ENCODE measurements at regions not wholly inside any gene's neighbourhood (a gene's known extent, or its start where the extent isn't known, plus 50 kb on each side); places are given as distances from the start of the nearest gene placed in this dataset.
"Not testable (repeated sequence)": the region's sequence is repeated elsewhere in the genome, so short reads cannot be mapped to it uniquely, and the experiment has no call there.

DNA sequence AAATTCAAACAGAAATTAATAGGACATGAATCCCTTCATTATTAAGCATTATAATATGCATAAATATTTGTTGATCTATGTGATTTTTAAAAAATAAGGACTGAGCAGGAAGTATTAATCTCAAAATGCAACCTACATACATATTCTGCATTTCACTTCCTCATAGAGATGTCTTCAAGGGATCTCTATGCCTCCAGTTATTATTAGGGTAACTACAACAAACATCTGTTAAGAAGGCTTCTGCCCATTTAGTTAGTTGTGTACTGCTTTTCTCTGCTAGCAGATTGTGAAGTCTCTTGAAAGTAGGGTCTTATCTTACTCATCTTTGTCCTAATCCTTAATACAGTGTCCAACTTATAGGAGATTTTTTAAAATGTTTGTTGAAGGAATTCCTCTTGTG lies 414.1 kb downstream of the ACTL7B start:
- Mint-ChIP-seq H3K27me3 (no peaks in the 10 kb centered on the region), H3K4me3 (no peak overlapping the region), H3K4me1 (ENCODE audit: low read depth) (no peaks in the 10 kb centered on the region), H3K9me3 (peaks cover 7% of the 10 kb centered on the region), H3K27ac (no peak overlapping the region), H3K36me3 (ENCODE audit: low read depth) (no peaks in the 10 kb centered on the region)

DNA sequence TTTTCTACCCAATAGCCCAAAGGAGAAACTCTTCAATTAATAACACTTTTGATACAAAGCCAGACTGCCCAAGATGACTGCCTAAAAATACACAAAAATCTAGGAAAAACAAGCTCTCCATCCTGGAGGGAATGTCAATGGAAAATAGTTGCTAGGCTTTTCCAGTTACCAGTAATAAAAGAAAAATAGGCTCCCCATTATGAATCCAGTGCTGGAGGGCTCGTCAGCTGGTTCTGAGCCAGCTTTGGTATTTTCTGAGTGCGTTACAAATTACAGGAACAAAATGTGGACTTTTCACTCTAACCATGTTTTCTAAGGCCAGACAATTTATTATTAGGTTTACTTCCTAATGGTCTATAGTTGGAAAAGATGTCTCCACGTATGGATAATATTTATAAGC lies 414.5 kb downstream of the ACTL7B start:
- Mint-ChIP-seq H3K27me3 (no peaks in the 10 kb centered on the region), H3K4me1 (ENCODE audit: low read depth) (no peaks in the 10 kb centered on the region), H3K9me3 (peaks cover 7% of the 10 kb centered on the region), H3K27ac (no peak overlapping the region), H3K36me3 (ENCODE audit: low read depth) (no peaks in the 10 kb centered on the region), H3K4me3 (no peak overlapping the region)

DNA sequence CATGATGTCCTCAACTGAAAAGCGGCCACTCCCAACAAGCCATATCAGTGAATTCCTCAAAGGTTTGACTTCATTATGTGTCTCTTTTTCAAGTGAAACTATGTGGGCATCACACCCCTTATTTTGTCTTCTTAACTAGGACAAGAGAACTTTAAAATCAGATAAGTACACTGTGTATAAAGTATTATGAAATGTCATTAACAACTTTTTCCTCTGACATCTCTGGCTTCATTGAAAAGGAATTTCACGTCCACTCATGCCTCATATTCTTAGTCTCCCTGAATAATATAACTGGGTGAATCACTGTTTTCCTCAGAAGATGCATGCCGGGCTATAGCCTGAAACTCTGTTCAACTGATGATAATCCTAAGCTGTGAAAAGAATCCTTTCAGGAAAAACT lies 415.8 kb downstream of the ACTL7B start:
- Mint-ChIP-seq H3K4me1 (ENCODE audit: low read depth) (no peaks in the 10 kb centered on the region), H3K9me3 (peaks cover 7% of the 10 kb centered on the region), H3K27me3 (no peaks in the 10 kb centered on the region), H3K36me3 (ENCODE audit: low read depth) (no peaks in the 10 kb centered on the region), H3K4me3 (no peak overlapping the region), H3K27ac (no peak overlapping the region)

DNA sequence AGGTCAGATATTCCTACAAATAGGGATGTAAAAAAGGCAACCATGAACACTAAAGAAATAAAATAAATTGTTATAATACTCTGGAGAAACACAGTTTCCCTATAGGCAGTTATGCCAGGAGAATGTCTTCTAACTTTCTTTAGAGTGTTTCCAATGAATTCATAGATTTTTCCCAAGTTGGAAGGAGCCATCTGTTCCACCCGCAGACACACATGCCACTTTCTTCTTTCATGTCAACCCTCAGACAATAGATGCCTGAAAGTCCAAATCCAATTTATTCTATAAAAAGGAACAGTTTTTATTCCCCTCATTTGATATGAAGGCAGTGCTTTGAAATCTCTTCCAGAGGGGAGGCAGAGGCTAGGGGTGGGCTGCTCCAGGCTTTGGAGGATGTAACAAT lies 418.1 kb downstream of the ACTL7B start:
- no peak overlapping the region for H3K27ac Mint-ChIP-seq
- peaks cover 5% of the 10 kb centered on the region for H3K9me3 Mint-ChIP-seq
- no peaks in the 10 kb centered on the region for H3K27me3 Mint-ChIP-seq
- no peak overlapping the region for H3K4me3 Mint-ChIP-seq
- H3K4me1 Mint-ChIP-seq (ENCODE audit: low read depth) = no peaks in the 10 kb centered on the region
- no peaks in the 10 kb centered on the region for H3K36me3 Mint-ChIP-seq (ENCODE audit: low read depth)

DNA sequence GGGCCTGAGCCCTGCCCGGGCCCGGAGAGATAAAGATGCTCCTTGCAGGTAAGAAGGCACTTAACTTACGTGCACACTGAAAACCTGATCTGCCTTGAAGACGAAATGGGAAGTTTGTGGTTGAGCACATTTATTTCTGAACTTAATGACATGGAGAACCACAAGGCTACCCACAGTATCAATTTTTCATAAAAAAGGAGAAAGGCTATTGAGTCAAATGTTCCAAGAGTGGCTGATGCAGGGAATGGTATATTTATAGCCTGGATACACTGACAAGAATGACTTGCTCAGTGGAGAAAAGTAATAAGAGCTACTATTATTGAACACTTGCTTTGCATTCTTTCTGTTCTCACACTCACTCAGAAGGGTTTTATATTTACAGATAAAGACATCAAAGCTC lies 419.3 kb downstream of the ACTL7B start:
- Mint-ChIP-seq H3K27me3 (no peaks in the 10 kb centered on the region), H3K4me3 (no peak overlapping the region), H3K36me3 (ENCODE audit: low read depth) (no peaks in the 10 kb centered on the region), H3K4me1 (ENCODE audit: low read depth) (no peaks in the 10 kb centered on the region), H3K9me3 (peaks cover 15% of the 10 kb centered on the region), H3K27ac (no peak overlapping the region)

DNA sequence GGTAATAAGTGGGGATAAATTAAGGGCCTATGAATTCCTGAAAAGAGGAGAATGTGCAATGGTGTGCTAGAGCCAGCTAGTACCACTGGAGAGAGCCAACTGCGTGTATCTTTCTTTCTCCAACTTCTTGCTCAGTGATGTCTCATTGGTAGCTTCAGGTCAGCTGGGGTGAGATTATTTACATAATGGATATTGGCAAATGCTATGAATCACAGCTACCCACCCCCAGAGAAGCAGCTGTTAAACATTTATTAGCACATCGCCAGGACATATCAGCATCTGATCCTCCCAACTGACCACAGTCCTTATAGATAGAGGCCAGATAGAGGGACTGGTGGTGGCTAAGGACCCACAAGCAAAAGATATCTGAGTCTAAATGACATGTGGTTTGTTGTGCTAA lies 421.3 kb downstream of the ACTL7B start:
- Mint-ChIP-seq H3K4me1 (ENCODE audit: low read depth) (no peaks in the 10 kb centered on the region), H3K9me3 (peaks cover 24% of the 10 kb centered on the region), H3K4me3 (no peak overlapping the region), H3K27ac (no peak overlapping the region), H3K36me3 (ENCODE audit: low read depth) (no peaks in the 10 kb centered on the region), H3K27me3 (no peaks in the 10 kb centered on the region)

DNA sequence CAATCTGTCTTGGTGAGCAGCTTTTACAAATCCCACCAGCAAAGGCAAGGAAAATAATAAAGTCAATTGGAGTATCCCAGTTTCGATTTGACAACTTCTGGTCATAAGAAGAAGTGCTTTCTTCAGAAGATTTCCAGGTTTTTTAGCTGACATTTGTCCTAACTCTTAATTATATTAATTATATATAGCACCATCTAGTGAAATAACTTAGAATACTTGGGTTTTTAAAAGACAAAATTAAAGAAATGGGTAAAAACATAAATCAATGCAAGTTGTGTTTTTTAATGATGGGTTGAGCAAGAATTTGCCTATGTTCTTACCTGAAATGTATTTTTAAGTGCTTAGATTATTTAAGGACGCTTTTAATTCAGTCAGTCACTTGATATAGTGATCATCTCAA lies 421.8 kb downstream of the ACTL7B start:
- H3K27ac Mint-ChIP-seq = no peak overlapping the region
- no peaks in the 10 kb centered on the region for H3K4me1 Mint-ChIP-seq (ENCODE audit: low read depth)
- H3K36me3 Mint-ChIP-seq (ENCODE audit: low read depth) = no peaks in the 10 kb centered on the region
- H3K4me3 Mint-ChIP-seq = no peak overlapping the region
- H3K27me3 Mint-ChIP-seq = no peaks in the 10 kb centered on the region
- peaks cover 24% of the 10 kb centered on the region for H3K9me3 Mint-ChIP-seq

DNA sequence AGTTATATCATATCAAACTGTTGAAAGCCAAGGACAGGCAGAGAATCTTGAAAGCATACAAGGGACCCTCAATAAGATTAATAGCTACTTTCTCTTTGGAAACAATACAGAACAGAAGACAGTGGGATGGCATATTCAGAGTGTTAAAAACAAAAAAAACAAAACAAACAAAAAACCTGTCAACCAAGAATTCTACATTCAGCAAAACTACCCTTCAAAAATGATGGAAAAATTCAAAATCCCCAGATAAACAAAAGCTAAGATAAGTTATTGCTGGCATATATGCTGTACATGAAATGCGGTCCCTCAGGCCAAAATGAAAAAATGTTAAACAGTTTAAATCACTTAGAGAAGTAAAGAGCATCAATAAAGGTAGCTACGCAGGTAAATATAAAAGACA lies 425.1 kb downstream of the ACTL7B start:
- peaks cover 19% of the 10 kb centered on the region for H3K9me3 Mint-ChIP-seq
- H3K27me3 Mint-ChIP-seq = no peaks in the 10 kb centered on the region
- H3K36me3 Mint-ChIP-seq (ENCODE audit: low read depth) = no peaks in the 10 kb centered on the region
- no peak overlapping the region for H3K4me3 Mint-ChIP-seq
- no peak overlapping the region for H3K27ac Mint-ChIP-seq
- no peaks in the 10 kb centered on the region for H3K4me1 Mint-ChIP-seq (ENCODE audit: low read depth)

DNA sequence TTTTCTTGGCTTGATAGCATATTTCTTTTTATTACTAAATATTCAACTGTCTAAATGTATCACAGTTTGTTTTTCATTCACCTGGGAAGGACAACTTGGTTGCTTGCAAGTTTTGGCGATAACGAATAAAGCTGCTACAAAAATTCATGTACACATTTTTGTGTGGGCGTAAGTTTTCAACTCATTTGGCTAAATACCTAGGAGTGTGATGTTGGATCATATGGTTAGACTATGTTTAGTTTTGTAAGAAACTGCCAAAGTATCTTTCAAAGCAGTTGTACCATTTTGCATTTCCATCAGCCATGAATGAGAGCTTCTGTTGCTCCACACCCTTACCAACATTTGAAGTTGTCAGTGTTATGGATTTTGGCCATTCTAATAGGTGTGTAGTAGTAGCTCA lies 428.0 kb downstream of the ACTL7B start:
- H3K9me3 Mint-ChIP-seq = peaks cover 23% of the 10 kb centered on the region
- no peaks in the 10 kb centered on the region for H3K27me3 Mint-ChIP-seq
- no peak overlapping the region for H3K4me3 Mint-ChIP-seq
- no peaks in the 10 kb centered on the region for H3K4me1 Mint-ChIP-seq (ENCODE audit: low read depth)
- H3K27ac Mint-ChIP-seq = no peak overlapping the region
- no peaks in the 10 kb centered on the region for H3K36me3 Mint-ChIP-seq (ENCODE audit: low read depth)

DNA sequence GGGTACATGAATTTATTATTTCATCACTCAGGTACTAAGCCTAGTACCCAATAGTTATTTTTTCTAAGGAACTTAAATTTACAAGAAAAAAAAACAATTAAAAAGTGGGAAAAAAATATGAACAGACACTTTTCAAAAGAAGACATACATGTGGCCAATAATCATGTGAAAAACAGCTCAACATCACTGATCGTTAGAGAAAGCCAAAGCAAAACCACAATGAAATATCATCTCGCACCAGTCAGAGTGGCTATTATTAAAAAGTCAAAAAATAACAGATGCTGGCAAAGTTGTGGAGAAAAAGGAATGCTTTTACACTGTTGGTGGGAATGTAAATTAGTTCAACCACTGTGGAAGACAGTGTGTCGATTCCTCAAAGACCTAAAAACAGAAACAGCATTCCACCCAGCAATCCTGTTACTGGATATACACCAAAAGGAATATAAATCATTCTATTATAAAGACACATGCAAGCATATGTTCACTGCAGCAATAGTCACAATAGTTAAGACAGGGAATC lies 429.3 kb downstream of the ACTL7B start:
- H3K9me3 Mint-ChIP-seq = peaks cover 14% of the 10 kb centered on the region
- H3K27me3 Mint-ChIP-seq; H3K27ac Mint-ChIP-seq; H3K4me1 Mint-ChIP-seq (ENCODE audit: low read depth); H3K36me3 Mint-ChIP-seq (ENCODE audit: low read depth); H3K4me3 Mint-ChIP-seq: not testable (repeated sequence)

DNA sequence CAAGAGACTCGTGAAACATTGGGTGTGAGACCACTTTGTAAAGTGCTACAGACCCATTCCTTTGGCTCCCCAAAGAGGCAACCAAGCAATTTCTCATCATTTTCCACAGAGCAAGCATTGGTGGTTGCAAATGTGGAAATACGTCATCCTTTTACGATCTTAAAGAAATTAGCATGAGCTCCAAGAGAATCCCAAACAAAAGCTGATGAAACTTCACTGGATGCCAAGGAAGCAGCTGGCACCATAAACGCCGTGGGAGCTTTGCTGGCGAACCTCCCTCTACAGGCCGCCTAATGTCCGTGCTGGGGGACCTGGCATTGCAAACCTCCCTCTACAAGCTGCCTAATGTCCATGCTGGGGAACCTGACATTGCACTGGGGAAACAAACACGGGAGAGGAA lies 432.4 kb downstream of the ACTL7B start:
- Mint-ChIP-seq H3K27me3 (no peaks in the 10 kb centered on the region), H3K4me1 (ENCODE audit: low read depth) (no peaks in the 10 kb centered on the region), H3K9me3 (peaks cover 8% of the 10 kb centered on the region), H3K36me3 (ENCODE audit: low read depth) (no peaks in the 10 kb centered on the region), H3K4me3 (no peak overlapping the region), H3K27ac (no peak overlapping the region)

DNA sequence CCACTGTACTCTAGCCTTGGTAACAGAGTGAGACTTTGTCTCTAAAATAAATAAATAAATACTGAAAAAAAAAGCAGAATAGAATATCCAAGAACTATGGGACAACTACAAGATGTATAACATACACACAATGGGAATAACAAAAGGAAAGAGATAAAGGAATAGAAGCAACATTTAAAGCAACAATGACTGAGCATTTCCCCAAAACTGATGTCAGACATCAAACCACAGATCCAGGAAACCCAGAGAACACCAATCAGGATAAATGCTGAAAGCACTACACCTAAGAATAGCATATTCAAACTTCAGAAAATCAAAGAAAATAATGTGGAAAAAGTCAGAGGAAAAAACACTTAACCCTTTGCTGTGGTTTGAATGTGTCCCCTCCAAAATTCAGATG lies 436.4 kb downstream of the ACTL7B start:
- Mint-ChIP-seq H3K27me3 (no peaks in the 10 kb centered on the region), H3K27ac (no peak overlapping the region), H3K4me1 (ENCODE audit: low read depth) (no peaks in the 10 kb centered on the region), H3K9me3 (peaks cover 7% of the 10 kb centered on the region), H3K4me3 (no peak overlapping the region), H3K36me3 (ENCODE audit: low read depth) (no peaks in the 10 kb centered on the region)

DNA sequence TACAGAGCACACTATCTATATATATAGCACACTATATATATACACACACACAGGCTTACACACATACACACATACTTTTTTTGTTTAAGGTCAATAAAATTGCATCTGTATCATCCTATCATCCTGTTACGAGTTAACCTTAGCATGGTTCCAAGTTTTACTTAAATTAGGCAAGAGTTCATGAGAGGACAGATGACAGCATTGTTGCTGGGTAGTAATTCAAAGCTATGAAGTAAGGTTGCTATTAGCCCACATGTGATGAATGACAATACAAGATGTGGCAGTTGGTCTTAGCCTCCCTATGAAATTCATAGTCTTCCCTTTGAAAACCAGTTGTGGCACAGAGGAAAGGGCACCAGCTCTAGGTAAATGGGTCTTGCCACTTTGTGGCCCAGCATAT lies 438.1 kb downstream of the ACTL7B start:
- no peak overlapping the region for H3K27ac Mint-ChIP-seq
- peaks cover 4% of the 10 kb centered on the region for H3K9me3 Mint-ChIP-seq
- H3K27me3 Mint-ChIP-seq = no peaks in the 10 kb centered on the region
- no peaks in the 10 kb centered on the region for H3K36me3 Mint-ChIP-seq (ENCODE audit: low read depth)
- H3K4me3 Mint-ChIP-seq = no peak overlapping the region
- H3K4me1 Mint-ChIP-seq (ENCODE audit: low read depth) = no peaks in the 10 kb centered on the region

DNA sequence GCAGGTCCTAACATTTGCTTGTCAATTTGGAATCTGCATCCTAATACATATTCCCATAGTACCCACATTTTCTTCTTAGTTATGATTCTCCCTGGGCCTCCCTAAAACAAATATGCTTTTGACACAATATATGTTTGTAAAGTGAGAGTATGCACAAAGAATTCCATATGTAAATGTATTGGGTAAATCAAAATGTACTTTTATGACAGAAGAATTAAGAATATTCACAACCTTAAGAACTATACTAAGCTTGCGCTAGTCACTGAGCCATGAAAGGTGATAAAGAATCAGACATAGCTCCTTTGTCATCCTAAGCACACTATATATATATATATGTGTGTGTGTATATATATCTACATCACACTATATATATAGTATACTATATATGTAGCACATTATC lies 438.5 kb downstream of the ACTL7B start:
- no peaks in the 10 kb centered on the region for H3K27me3 Mint-ChIP-seq
- peaks cover 4% of the 10 kb centered on the region for H3K9me3 Mint-ChIP-seq
- no peak overlapping the region for H3K27ac Mint-ChIP-seq
- H3K4me3 Mint-ChIP-seq = no peak overlapping the region
- H3K36me3 Mint-ChIP-seq (ENCODE audit: low read depth) = no peaks in the 10 kb centered on the region
- no peaks in the 10 kb centered on the region for H3K4me1 Mint-ChIP-seq (ENCODE audit: low read depth)

DNA sequence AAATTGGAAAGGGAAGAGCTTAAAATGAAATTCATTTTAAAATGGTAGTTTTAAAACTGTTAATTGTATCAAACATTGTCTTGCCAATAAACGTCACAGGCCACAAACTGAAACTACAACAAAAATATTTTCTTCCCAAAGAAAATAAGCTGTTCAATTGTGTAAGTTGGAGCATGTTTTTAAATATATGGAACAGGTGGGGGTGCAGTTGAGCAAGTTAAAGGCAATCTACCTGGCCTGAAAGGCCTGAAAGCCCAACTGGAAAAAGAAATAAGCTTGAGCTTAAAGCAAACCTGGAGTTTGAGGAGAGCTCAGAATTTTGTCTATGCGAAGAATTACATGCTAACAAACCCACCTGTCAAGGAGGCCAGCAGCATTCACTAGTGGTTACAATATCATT lies 439.5 kb downstream of the ACTL7B start:
- Mint-ChIP-seq H3K4me1 (ENCODE audit: low read depth) (no peaks in the 10 kb centered on the region), H3K36me3 (ENCODE audit: low read depth) (no peaks in the 10 kb centered on the region), H3K4me3 (no peak overlapping the region), H3K9me3 (peaks cover 3% of the 10 kb centered on the region), H3K27ac (no peak overlapping the region), H3K27me3 (no peaks in the 10 kb centered on the region)

DNA sequence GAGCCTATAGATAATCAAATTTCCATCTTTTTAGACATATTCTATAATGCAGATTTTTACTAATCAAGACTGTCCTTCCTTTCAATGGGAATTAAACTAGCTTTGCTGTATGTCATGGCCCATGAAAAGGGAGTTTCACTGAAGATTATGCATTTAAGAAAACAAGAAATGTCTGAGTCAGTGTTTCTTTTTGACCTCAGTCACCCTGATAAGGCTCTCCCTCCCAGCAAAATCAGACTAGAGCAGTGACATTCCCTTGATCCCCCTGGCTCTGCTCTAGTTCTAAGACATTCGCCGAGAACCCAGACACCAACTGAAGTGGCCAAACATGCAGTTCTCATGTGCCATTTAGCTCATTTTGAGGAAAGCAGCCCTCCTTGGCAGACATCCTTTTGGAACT lies 442.0 kb downstream of the ACTL7B start:
- no peaks in the 10 kb centered on the region for H3K36me3 Mint-ChIP-seq (ENCODE audit: low read depth)
- no peak overlapping the region for H3K4me3 Mint-ChIP-seq
- no peaks in the 10 kb centered on the region for H3K27me3 Mint-ChIP-seq
- no peaks in the 10 kb centered on the region for H3K4me1 Mint-ChIP-seq (ENCODE audit: low read depth)
- no peaks in the 10 kb centered on the region for H3K9me3 Mint-ChIP-seq
- H3K27ac Mint-ChIP-seq = no peak overlapping the region

DNA sequence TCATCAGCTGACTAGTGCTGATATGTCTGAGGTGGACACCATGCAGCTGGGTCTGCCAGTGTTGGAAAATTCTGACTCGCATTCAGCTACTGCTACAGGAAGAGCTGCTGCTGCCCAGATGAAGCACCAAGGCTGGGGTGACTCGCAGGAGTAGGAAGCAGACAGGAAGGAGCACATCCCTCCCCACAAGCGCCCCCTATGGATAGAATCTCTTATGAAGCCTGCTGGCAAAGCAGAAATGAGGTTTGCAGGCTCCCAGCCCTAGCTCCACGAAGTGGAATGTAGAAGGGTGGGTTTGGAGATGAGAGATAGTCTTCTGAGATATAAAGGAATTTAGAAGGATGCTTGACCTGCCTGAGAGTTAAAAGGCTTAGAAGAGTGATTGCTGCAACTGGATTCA lies 443.0 kb downstream of the ACTL7B start:
- Mint-ChIP-seq H3K4me1 (ENCODE audit: low read depth) (no peaks in the 10 kb centered on the region), H3K27ac (no peak overlapping the region), H3K27me3 (no peaks in the 10 kb centered on the region), H3K36me3 (ENCODE audit: low read depth) (no peaks in the 10 kb centered on the region), H3K9me3 (no peaks in the 10 kb centered on the region), H3K4me3 (no peak overlapping the region)

Measured in stimulated activated naive CD8-positive, alpha-beta T cell treated with anti-CD3 and anti-CD28 coated beads, Interleukin-15, Interleukin-2, amounts not matched to agents 100 ng/mL and 50 ng/mL, for 24 hours (primary cell).